GM21423 (cell line): ENCODE measurements at regions not wholly inside any gene's neighbourhood (a gene's known extent, or its start where the extent isn't known, plus 50 kb on each side); places are given as distances from the start of the nearest gene placed in this dataset.

Experiments
- ATAC-seq: cut with Tn5 transposase; IDR thresholded peaks from one replicate; pipeline ENCODE4 v1.9.1; 2021; ENCODE audit warnings: mild to moderate bottlenecking, moderate library complexity; ENCODE audit not compliant: unreplicated experiment

DNA sequence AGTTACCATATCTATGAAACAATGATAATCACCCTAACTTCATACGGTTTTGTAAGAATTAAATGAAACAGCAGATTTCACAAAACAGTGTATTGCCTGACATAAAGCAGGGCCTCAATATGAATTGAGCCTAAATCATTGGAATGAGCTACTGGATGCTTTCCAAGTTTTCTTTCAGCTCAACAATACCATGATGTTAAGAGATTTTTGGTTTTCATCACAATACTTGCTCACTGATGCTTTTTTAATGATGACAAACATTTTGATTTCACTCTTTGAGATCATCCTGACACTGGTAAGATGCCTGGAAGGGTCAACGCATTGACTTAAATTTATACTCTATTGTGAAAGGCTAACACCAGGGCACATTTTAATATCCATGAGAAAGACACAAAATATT, 377.5 kb downstream of the ZNF521 start:
- ATAC-seq, result no peak

DNA sequence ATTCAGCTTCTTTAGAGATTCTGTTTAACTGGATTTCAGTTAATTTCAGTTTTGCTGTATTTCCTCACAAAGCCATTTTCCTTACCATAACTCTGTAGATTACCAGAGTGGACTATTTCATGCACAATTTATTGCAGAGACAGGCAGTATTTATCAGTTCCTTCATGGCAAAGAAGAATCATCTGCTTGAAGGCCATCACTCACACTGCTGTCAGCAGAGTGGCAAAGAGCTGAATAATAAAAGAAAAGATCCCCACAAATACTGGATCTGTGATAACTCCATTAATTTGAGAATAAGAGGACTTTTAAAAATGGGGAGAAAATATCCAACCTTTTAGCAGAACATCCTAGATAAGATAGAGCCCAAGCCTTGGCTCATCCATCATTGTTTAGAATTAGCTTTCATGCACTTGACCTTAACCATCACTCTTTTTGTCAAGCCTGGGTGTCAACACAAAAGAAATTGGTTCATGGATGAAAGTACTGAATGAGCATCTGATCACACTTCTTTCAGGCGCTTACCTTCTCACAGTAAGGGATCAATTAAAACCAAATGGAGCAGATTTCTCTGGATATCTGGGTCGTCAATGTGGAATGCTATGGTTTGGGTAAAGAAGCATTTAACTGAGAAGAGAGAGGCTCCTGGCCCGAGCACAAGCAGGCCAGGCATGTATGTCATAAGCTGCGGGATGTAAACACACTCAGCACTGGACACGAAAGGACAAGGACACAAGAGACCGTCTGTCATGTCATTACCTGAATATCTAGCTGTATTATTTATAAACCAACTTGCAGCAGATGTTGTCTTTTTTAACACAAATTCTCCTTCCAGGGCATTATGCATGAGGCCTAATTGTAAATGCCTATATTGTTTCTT, 376.2 kb downstream of the ZNF521 start:
- ATAC-seq, result no peak

GRCh38 chr18:24976502-24976901, 375.5 kb downstream of the ZNF521 start:
- ATAC-seq, result no peak

GRCh38 chr18:24979235-24979634, 372.7 kb downstream of the ZNF521 start:
- ATAC-seq, result no peak

DNA sequence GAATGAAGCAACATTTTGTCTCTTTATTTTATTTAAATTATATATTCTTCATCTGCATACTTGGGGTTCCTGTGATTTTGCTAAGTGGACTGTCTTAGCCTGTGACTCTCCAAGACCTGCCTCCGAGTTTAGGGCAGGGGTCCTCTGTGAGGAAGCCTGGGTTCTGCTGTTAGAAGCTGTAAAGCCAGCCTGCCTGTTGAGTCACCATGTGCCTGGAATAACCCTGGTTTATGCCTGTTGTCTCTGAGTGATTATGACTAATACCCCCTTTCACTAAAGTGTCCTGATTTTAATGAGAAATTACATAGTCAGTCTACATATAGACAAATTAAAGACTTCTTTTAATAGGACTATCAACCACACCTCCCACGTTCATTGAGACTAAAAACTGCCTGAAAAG, 369.1 kb downstream of the ZNF521 start:
- ATAC-seq, result no peak

DNA sequence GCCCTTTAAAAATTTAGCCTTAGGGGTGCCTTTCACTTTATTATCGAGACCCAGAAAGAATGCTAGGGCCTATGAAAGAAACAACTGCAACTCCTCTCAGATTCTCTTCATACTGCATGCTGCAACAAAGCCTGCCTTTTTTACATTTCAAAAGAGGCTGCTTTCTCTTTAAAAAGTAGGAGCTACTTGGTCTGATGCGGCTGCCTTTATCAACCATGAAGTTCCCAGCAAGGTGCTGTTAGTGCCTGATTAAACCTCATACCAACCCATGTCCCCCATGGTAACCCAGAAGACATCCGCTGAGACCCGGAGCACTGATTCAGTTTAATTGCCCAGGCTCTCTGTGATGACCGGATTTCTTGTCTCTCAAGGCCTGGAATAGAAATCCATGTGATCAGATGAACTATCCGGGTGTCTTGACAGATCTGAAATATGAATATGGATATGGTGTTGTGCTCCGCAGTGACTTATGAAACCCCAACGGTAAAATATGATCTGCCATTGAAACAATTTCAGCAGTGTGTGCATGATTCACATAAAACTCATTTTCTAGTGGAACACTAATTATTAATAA, 368.3 kb downstream of the ZNF521 start:
- no peak for ATAC-seq

- ATAC-seq, result no peak
Measured at GRCh38 chr18:24985586-24985985, 366.4 kb downstream of the ZNF521 start.

DNA sequence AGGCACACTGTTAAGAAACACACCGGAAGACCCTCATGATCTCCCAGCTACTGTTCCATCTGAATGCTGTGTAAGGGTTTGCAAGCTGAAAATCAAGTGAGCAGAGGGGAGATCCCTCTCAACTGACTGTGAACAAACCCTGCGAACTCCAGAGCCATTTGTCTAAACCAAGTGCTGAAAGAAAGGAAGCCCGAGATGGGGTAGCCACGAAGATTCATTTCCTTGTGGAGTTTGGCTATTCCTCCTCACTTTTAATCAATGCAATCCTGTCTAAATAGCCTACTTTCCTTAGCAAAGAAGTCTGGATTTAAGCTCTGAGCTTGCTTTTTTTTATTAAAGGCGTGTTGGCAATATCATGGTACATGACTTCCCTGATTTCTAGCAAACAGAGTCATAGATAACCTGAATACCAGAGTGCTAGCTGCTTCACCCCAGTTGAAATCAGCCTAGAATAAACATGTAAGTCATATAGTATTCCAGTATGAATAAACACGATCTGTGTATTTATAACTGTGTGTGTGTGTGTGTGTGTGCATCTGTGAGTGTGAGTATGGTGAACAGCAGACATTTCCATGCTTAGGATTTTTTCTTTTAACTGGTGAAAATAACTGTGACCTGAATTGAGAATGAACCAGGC, 365.2 kb downstream of the ZNF521 start:
- ATAC-seq, result no peak

DNA sequence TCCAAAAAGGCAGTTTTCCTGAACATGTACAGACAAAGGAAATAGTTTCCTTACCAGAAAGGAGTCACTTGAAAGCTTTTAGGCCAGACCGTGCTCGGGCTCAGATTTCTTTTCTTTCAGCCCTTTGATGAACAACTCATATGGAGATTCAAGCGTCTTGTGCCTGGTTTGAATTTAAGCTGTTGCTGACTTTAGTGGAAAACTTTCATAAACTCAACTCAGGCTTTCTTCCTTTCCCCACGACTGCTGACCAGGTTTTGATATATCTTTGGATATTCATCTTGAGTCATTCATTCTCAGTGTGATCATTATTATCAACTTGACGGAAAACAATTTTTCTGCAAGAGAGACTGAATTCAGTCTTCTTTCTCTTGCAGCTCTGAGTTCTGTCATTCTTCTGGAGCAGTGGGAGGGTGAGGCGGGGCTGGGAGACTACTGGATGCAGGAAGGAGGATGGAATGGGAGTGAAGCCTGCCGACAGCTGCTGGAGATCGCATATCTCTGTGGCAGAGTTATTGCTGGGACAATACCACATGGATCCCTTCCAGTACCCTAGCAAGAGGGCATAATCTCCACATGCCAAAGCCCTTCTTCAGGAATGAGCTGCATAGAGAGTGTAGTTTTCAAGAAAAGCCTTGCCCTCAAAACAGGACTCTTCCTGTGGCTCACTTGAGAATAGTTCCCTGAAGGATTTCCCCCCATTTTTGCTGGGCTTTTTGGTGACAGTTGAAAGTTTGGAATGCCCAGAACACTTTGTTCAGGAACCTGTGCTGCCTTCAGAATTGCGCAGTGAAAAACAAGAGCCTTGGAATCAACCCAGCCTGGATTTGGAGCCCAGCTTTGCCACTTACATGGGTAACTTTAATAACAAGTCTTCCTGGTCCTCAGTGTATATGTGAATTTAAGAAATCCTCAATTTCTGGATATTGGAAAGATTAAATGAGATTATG, 364.4 kb downstream of the ZNF521 start:
- no peak for ATAC-seq

DNA sequence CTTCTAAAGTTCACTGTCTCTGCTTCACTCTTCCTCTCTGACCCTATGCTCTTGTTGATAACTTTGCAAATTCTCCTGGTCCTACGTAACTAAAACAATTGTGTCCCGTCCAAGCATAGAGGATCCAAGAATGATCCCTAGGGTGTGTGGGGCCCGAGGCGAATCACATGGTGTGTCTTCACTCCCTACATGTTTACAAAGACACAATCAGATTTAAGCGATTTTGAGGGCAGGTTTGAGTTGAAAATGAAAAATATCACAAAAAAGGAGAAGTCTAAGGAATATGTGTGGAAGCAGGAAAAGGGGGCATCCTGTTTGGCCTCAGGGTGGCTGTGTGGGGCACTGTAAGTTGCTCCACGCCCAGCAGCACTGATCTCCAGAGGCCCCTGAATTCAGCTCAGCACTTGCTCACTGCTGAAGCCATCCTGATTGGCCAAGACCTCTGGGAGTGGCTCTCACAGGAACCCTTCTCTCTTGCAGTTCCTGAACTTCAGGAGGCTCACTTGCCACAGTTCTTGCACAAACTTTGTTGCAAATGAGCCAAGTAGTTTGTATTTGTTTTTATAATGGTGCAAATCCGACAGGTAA, 363.6 kb downstream of the ZNF521 start:
- no peak for ATAC-seq

- no peak for ATAC-seq
Measured at GRCh38 chr18:24989760-24990593, 362.0 kb downstream of the ZNF521 start.

DNA sequence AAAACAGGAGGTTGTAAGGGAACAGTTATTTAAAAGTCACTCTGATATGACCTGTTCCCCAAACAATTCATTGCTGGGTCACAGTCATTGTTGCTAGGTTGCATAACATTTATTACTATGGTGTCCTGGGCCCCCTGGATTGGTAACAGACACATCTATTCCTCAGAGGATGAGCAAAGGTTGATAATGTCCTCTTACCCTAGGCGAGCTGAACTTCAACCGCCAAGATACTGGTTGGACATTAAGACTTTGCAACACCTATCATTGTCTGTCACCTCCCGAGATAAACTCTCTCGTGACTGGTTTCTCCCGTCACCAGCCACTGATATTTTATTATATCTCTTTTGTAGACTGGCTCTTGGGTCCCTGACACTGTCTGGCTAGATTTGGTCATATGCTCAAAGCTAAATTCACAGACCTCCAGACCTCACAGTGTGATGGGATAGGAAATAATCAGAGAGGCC, 361.3 kb downstream of the ZNF521 start:
- no peak for ATAC-seq

GRCh38 chr18:24991141-24992060, 360.6 kb downstream of the ZNF521 start:
- no peak for ATAC-seq

DNA sequence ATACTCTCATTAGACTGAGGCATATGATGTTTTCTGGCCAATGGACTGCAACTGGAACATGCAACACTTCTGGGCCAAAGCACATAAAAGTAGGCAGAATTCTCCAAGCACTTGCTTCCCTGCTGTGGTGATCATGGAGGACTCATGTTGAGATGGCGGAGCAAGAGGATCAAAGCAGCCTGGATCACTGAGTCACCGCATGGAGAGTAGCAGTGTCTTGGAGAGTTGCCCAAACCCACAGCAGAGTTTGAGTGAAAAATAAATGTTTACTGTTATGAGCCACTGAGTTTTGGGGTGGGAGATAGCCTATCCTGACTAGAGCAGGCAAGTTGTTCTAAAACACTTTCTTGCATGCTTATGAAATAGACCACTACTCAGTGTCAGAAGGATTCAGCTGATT, 359.5 kb downstream of the ZNF521 start:
- no peak for ATAC-seq

- ATAC-seq, result no peak
Measured at GRCh38 chr18:24993628-24994027, 358.3 kb downstream of the ZNF521 start.

GRCh38 chr18:24995056-24995455, 356.9 kb downstream of the ZNF521 start:
- ATAC-seq, result no peak

GRCh38 chr18:24995755-24996154, 356.2 kb downstream of the ZNF521 start:
- no peak for ATAC-seq

GRCh38 chr18:24999650-25000267, 352.2 kb downstream of the ZNF521 start:
- no peak for ATAC-seq
